ENCODE measurements at regions not wholly inside any gene's neighbourhood (a gene's known extent, or its start where the extent isn't known, plus 50 kb on each side); places are given as distances from the start of the nearest gene placed in this dataset.

DNA sequence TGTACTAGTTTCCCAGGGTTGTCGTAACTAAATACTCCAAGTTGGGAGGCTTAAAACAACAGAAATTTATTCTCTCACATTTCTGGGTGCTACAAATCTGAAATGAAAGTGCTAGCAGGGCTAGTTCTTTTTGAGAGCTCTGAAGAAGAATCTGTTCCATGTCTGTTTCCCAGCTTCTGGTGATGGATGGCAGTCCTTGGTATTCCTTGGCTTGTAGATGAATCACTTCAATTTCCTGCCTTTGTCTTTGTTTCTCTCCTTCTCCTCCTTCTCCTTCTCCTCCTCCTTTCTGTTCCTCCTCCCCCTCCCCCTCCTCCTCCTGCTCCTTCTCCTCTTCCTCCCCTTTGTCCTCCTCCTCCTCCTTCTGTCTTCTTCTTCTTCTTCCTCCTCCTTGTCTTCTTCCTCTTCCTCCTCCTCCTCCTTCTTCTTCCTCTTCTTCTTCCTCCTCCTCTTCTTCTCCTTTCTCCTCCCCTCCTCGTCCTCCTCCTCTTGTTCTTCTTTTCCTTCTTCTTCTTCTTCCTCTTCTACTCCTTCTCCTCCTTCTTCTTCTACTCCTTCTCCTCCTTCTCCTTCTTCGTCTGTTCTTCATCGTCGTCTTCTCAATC, 104.7 kb upstream of the ANKRD55 start:
- DNase-seq = no peak

DNA sequence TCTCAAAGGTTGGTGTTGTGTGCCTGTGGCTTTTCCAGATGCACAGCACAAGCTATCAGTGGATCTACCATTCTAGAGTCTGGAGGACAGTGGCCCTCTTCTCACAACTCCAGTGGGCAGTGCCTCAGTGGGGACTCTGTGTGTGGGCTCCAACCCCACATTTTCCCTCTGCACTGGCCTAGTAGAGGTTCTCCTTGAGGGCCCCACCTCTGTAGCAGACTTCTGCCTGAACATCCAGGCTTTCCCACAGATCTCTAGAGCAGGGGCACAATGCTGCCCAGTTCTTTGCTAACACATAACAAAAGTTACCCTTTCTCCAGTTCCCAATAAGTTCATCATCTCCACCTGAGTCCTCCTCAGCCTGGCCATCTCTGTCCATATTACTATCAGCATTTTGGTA, 102.1 kb upstream of the ANKRD55 start:
- DNase-seq = no peak

DNA sequence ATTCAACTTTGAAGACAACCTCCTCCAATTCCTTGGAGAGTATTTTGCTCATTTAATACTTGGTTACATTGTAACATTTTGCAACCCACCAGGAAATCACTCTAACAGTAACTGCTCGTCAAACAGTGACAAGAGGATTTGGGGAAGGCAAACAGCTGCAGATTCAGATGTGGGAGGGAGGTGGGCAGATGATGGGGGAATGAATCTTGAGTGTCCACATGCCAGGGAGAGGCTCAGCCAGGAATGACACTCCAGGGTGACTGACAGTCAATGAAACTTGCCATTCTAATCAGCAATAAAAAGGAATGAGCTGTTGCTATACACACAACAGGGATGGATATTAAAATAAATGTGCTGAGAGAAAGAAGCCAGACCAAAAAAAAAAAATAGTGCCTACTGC, 97.7 kb upstream of the ANKRD55 start:
- DNase-seq = no peak

DNA sequence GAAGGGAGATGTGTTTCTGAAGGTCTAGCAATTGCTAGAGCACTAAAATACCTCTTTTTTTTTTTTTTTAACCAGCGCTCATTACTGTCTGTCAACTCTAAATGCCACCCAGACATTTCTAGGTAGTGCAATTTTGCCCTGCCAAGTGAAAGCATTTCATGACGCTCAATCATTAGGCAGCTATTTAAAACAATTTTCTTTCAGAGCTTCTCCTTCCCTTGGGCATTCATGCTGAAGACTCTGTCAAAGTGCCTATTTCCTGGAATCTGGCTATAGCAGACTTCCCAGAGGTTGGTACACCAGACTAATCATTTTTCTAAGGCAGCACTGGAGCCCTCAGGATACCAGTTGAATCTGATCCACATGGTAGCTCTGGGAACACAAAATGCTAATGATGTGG, 97.0 kb upstream of the ANKRD55 start:
- no peak for DNase-seq

DNA sequence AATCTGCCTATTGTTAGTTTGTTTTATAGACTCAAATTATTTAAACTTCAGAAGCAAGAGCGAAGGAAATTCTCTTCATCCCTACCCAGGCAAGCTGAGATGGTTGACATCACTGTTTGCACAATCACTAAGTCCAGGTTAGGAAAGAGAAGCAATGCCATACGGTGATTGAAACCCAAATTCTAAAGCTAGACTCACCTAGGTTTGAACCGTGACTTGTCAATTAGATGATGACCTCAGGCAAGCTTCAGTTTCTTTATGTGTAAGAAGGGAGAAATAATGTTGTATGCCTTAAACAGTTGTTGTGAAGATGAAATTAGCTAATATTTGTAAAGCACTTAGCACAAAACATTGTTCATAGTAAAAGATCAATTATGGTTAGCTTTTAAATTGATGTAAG, 96.5 kb upstream of the ANKRD55 start:
- no peak for DNase-seq

DNA sequence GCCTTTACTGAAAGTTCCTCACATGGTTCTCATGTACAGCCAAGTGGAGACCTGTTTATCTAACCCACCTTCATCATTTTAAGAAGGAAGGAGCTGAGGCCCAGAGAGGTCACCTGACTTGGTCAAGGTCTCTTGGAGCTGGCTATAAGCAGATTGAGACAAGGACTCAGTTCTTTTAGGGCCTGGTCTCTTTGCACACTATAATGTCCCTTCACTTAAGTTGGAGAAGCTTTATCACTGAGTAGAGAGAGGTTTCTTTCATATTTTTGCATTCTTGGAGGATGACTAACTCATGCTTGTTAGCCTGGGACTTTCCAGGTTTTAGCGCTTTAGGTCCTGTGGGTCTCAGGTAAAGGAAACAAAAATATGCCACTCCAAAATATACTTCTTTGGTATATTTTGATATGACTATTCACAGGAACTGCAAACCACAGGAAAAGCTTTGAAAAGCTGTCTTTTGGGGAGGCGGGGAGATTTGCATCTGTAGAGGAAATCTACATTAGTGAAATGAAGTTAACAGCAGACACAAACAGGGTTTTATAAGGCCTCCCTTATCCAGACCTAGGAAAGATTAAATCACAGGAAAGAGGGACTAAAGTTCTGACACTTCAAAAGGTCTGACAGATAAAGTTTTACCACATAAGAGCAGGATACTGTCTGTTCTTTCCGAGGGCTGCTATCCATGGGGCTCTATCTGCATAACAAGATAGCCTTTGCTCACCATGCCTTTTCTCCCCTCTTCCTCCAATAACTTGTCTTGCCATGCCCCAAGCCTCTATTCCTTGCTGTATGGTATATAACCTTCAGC, 95.8 kb upstream of the ANKRD55 start:
- DNase-seq = no peak

DNA sequence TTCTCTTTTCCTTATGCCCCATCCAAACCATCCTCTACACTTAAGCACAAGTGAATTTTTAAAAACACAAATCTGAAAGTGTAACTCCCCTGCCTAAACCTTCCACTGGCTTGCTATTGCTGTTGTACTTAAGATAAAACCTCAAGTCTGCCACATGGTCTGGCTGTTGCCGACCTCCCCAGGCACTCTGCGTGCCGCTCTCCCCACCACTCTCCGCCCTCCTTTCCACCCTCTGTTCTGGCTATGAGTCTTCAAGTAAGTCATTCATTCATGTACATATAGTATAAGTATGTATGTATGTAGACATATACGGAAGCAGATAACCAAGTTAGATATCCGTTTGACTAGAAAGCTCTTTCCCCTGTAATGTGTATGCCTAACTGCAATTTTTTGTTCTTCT, 94.7 kb upstream of the ANKRD55 start:
- no peak for DNase-seq

DNA sequence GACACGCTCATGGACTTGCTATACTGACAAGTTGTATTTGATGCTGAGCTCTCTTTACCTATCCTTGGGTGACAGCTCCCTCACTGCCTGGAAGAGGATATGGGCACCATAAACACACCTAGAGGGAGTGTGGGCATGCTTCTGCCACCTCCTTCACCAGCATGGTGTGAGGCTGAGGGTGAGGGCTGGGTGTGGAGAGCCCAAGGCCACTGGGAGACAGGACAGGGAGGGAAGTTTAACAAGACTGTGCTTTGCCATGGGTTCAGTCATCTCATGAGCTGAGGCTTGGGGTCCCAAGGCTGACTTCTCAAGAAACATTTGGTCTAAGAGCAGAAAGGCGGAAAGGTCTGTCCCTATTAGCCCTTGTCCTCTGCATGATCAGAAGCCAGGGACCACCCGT, 93.6 kb upstream of the ANKRD55 start:
- no peak for DNase-seq

DNA sequence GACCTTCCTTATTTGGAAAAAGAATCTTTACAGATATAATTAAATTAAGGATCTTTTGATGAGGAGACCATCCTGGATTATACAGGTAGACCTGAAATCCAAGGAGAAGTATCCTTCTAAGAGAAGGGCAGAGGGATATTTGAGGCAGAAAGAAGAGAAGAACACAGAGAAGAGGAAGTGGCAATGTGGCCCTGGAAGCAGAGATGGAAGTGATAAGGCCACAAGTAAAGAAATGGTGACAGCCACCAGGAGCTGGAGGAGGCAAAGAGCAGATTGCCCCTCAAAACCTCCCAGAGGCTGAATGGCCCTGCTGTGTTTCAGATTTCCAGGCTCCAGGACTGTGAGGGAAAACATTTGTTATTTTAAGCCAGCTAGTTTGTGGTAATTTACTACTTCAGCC, 93.0 kb upstream of the ANKRD55 start:
- DNase-seq = no peak

DNA sequence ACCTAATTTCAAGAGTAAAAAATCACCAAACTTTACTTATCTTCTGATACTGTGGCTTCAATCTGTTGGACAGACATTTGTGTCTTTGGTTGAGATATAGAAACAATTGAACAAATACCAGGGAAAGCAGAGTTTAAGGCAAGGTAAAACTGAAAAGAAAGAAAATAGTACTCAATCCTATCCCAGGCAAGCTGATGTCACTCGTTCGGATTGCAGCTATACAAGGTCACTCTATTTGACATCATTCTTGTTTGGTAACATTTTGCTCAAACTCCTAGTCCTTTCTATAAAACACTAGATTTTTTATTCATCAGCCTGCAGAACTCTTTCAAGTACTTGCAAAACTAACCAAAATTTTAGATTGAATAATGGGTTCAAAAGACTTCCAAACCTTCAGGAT, 91.9 kb upstream of the ANKRD55 start:
- DNase-seq = no peak

DNA sequence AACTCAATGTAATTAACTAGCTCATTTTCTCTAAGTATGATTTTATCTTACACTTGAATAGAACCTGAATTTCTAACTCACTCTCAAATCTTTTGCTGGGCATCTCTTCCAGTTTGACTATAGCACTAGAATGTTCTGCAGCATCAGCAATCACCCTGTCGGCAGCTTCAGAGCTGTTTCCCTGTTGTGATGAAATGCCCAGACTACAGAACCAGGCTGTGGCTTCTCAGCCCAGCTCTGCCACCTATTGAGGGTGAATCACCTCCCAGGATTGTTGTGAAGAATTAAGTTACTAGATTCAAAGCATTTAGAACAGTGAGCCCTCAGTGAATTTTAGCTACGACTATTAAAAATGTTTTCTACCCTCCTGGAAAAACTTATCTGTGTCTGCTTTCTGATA, 90.4 kb upstream of the ANKRD55 start:
- no peak for DNase-seq

DNA sequence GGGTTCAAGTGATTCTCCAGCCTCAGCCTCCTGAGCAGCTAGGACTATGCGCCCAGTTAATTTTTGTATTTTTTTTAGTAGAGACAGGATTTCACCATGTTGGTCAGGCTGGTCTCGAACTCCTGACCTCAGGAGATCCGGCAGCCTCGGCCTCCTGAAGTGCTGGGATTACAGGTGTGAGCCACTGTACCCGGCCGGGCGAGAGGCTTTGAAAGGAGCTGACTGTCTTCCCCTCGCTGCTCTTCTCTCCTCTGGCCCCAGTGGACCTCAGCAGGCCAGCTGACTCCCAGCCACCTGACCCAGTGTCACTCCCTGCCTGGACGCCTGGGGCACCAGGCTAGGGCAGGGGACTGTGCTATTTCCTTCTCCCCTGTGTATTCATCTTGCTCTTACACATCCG, 89.5 kb upstream of the ANKRD55 start:
- no peak for DNase-seq

DNA sequence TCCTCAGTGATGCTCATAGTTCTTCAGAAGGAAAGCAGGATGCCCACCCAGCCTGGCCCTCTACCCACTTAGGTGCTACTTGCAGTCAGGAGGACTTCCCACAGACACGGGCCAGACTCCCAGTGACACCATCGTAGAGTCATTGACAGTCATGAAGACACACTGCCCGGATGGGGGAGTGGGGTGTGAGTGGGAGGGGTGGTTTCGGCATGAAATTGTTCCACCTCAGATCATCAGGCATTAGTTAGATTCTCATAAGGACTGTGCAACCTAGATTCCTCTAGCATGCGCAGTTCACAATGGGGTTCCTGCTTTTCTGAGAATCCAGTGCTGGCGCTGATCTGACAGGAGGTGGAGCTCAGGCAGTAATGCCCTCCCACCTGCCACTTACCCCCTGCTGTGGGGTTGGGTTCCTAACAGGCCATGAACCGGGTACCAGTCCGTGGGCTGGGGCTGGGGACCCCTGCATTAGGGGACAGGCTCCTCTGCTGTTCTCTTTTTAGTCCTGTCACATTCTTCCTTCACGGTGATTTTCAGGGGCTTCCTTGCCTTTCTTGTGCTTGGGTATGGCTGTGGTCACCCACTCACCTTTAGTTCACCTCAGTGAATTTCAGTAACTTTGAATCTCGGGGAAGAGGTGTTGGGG, 88.2 kb upstream of the ANKRD55 start:
- no peak for DNase-seq

DNA sequence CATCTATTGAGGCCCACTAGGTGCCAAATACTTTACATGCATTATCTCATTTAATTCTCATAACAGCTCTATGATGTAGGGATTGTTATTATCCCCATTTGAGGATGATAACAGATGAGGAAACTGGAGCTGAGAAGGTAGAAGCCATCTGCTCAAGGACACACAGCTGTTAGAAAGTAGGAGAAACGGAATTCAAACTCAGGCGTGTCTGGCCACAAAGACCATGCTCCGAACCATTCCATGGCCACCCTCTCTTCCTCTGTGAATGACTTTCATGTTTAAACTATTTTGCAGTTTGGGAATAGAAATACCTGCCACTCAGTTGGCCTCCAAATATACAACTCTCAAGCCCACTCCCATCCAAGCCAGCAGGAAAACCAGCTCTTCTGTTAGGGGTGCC, 87.6 kb upstream of the ANKRD55 start:
- DNase-seq = no peak

DNA sequence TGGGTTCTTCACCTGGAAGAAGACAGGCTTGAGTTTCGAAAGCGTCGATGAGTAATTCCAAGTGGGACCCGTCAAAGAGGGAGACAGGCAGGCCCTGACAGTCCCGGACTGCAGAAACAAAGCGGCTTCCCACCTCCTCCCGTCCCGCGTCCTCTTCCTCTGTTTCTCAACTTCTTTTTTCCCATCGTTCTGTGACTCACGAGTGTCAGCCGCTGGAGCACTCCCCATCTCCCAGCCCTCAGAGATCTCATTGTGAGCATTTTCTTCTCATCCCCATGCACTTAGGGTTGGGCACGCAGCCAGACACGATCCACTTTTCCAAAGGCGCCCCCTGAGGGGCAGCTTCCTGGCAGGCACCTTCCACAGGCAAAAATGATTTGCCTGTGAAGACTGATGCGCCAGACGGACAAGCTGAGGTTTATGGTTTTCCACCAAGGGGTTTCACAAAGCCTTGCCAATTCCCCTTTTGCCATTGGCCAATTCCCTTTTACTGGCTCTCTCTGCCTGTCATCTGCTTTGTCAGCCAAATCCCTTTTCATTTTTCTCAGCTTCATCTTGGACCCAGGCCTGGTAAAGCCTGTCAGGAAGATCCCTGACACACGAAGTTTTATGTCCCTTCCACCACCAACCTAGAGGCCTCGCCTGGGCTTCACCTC, 86.5 kb upstream of the ANKRD55 start:
- no peak for DNase-seq

DNA sequence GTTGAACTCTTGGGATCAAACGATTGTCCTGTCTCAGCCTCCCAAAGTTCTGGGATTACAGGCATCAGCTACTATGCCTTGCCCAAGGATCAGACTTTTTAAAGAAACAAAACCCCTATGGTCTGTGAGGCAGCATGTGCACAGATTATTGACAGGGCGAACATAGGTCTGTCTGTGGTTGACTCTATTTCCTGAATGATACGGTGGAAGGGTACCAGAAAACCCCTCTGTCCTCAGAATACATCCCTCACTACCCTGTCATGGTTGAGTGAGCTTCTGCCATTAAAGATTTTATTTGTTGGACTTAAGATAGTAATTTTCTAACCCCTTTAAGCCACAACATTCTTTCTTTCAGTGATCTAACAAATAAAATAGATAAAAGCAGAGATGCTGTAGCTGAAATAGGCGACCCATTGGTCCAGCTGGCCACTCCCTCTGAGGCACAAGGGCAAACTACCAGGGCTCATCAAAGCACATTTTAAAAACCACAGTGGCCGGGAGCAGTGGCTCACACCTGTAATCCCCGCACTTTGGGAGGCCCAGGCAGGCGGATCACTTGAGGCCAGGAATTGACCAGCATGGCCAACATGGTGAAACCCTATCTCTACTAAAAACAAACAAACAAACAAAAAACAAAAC, 84.9 kb upstream of the ANKRD55 start:
- no peak for DNase-seq

DNA sequence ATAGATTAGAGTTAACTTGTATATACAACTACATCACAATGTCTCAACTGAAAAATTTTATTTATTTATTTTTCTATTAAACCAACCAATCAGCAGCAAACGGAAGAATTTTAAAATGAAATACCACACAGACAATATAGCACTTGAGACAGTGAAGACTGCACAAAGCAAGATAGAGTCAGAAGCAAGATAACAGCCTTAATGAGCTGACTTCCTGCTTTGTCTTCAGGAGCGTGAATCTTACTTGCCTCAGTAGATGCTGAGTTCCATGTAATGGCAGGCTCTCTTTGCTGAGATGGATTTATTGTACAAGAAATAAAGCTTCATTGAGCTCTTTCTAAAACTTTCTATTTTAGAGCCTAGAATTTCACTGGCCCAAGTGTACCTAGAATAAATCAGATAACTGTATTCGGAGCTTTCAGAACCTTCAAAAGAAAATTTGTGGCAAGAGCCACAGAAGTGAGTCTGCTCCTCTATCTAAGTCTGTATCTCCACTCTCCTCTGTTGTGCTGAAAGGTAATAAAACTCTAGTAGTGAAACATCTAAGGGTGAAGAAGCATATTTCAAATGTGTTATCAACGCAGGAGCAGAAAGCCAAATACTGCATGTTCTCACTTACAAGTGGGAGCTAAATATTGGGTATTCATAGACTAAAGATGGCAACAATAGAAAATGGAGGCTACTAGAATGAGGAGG, 83.3 kb upstream of the ANKRD55 start:
- DNase-seq = no peak

DNA sequence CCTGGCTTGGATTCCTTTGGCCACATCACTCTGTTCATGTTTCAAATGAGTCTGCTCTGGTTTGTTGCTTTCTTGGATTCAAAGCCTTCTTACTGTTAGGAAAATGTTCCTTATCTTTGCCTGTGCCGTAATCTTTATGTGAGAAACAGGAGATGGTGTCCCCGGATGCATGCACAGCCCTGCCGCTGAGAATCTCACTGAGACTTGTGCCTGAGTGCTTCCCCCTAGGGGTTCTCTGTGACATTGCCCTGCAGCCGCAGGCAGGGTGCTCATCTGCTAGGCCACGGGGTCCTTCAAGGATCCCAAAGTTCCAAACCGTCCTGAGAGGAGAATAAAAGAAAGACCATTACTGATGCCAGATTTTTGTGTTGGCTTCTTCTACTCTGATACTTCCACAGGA, 81.4 kb upstream of the ANKRD55 start:
- DNase-seq = peak; percentile 6 to 16

DNA sequence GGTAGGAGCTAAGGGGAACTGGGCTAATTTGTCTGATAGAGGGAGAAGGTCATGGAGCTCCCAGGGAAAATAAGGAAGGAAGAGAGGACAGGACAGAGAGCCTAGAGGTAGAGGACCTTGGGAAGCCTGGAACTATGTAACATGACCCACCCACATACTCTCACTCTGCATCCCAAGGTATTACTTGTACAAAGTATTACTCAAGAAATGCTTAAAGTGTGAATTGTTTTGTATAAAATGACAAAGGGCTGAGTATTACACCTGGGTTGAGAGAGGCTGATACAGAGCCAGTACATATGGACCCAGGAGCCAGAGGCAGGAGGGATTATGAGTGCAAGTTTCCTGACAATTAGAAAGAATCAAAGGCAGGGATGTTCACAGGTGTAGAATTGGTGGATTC, 80.5 kb upstream of the ANKRD55 start:
- DNase-seq = no peak

DNA sequence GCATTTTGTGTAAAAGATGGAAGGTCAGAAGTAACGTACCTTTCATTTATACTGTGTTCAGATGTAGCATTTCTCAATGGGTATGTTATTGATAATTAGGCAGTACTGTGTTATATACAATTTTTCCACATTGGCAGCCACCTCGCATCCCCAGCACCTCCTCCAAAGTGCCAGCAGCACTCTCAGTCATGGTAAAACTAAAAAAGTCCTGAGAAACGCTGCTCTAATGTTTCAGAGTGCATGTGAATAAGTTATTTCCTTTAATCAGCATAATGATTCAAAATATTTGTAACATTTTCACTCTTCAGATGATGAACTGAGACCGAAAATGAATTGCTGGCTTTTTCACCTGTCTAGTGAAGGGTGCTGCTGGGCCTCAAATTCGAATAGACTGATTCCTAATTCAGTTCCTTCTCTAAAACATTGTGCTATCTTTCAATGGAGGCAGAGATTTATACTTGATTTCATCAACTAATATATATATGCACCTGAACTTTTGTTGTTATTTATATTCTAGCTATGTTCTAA, 79.9 kb upstream of the ANKRD55 start:
- no peak for DNase-seq

DNA sequence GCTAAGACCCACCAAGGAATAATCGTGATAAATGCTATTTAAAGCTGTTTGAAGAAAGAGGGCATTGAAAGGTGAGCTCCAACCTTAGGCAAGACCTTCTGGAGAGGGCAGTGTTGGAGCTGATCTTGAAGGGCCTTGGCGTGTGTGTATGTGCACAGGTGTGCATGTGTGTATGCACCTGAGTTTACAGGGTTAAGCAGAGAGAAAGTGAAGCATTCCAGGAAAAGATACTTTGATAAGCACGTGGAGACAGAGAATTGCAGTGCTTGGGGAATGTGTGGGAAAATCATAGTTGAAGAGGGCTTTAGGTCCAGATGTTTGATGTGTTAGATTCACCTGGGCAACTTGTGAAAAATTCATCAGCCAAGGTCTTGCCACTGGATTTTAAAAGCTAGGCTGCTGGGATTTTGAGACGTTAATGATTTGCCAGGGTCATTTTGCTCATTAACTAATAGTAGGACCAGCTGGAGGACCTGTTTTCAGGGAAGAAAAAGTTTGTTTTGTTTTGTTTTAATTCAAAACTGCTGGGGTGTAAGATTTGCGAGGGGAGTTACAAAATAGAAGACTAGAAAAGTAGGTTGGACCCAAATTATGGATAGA, 78.3 kb upstream of the ANKRD55 start:
- DNase-seq = no peak

DNA sequence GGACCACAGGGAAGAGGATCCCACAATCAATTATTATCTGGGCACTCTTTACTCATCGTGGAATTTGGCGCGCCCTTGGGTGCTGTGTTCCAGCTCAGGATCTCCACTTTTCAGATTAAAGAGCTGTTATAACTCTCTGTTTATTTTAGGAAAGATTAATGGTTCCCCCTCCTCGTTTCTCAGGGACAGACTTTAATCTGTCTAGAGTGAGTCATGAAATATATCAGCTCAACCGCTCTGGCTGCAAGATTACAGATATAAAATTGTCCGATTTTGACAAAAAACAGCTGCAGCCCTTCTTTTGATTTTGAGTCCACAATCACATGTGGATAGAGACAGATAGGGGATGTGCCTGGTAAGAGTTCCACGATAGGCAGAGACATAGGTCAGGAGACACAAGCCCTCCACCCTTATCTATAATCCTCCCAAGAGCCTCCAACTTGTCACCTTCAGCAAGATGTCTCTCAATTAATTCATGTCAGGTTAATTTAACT, 77.6 kb upstream of the ANKRD55 start:
- no peak for DNase-seq

Measured in SHP77 (cell line).